Activated T-cell treated with anti-CD3 and anti-CD28 coated beads, Interleukin-2, amount 50 U/mL, for 48 hours (primary cell): ENCODE measurements at regions not wholly inside any gene's neighbourhood (a gene's known extent, or its start where the extent isn't known, plus 50 kb on each side); places are given as distances from the start of the nearest gene placed in this dataset.
"Not testable (repeated sequence)": the region's sequence is repeated elsewhere in the genome, so short reads cannot be mapped to it uniquely, and the experiment has no call there.

ENCODE experiments used
- DNase-seq, 2 experiments: peaks; one replicate each; pipeline ENCODE4 v3.0.0-alpha.2; 2020

GRCh38 chr17:53316988-53317387, 505.7 kb upstream of the KIF2B start:
- no peak for DNase-seq

- DNase-seq = no peak
Measured at GRCh38 chr17:53316073-53316472, 506.7 kb upstream of the KIF2B start.

GRCh38 chr17:53314521-53314920, 508.2 kb upstream of the KIF2B start:
- no peak for DNase-seq

GRCh38 chr17:53313746-53314145, 509.0 kb upstream of the KIF2B start:
- DNase-seq = no peak

- DNase-seq = no peak
Measured at GRCh38 chr17:53278466-53278865, 544.3 kb upstream of the KIF2B start.

- DNase-seq = no peak
Measured at GRCh38 chr17:53273126-53273525, 549.6 kb upstream of the KIF2B start.

- no peak for DNase-seq
Measured at GRCh38 chr17:53270936-53271335, 551.8 kb upstream of the KIF2B start.

- no peak for DNase-seq
Measured at GRCh38 chr17:53264730-53265129, 558.0 kb upstream of the KIF2B start.

GRCh38 chr17:53253956-53254597, 568.6 kb upstream of the KIF2B start:
- no peak for DNase-seq

- no peak for DNase-seq
Measured at GRCh38 chr17:53249036-53249435, 573.7 kb upstream of the KIF2B start.

- DNase-seq = no peak
Measured at GRCh38 chr17:53234138-53234537, 588.6 kb upstream of the KIF2B start.

GRCh38 chr17:53227514-53227913, 595.2 kb upstream of the KIF2B start:
- no peak for DNase-seq

- DNase-seq = no peak
Measured at GRCh38 chr17:53227111-53227510, 595.6 kb upstream of the KIF2B start.

GRCh38 chr17:53219821-53220220, 602.9 kb upstream of the KIF2B start:
- no peak for DNase-seq

GRCh38 chr17:53218723-53219122, 604.0 kb upstream of the KIF2B start:
- DNase-seq = no peak

- no peak for DNase-seq
Measured at GRCh38 chr17:53217311-53217710, 605.4 kb upstream of the KIF2B start.

- not testable (repeated sequence) for DNase-seq
Measured at GRCh38 chr17:53208935-53209334, 613.8 kb upstream of the KIF2B start.

GRCh38 chr17:53193044-53193443, 629.7 kb upstream of the KIF2B start:
- DNase-seq = no peak

- no peak for DNase-seq
Measured at GRCh38 chr17:53191878-53192277, 630.8 kb upstream of the KIF2B start.

- DNase-seq = no peak
Measured at GRCh38 chr17:53186001-53186400, 636.7 kb upstream of the KIF2B start.

- DNase-seq = no peak
Measured at GRCh38 chr17:53176629-53177028, 646.1 kb upstream of the KIF2B start.

- DNase-seq = no peak
Measured at GRCh38 chr17:53168413-53168812, 654.3 kb upstream of the KIF2B start.

- no peak for DNase-seq
Measured at GRCh38 chr17:53166731-53167130, 656.0 kb upstream of the KIF2B start.

GRCh38 chr17:53150101-53150698, 672.5 kb upstream of the KIF2B start:
- DNase-seq = no peak

- DNase-seq = no peak
Measured at GRCh38 chr17:53149316-53149715, 673.4 kb upstream of the KIF2B start.
